Fibroblast of lung (primary cell): ENCODE measurements at regions not wholly inside any gene's neighbourhood (a gene's known extent, or its start where the extent isn't known, plus 50 kb on each side); places are given as distances from the start of the nearest gene placed in this dataset.

Experiments
- EZH2 ChIP-seq: IDR thresholded peaks from 2 replicates; pipeline ENCODE4 v1.5.1; 2012; ENCODE audit warnings: low read length, control low read depth, mild to moderate bottlenecking; ENCODE audit errors: missing control alignments
- TF ChIP-seq, protein P1 (sequence below), 2 donors: IDR thresholded peaks in 1 of 2; conservative IDR thresholded peaks in 1 of 2; 1 replicate in 1 of 2; 2 replicates in 1 of 2; pipeline ENCODE4 v1.5.1; 2011 to 2012; ENCODE audit warnings: low read length in 2 of 2, control low read depth in 1 of 2, inconsistent platforms in 1 of 2, low read depth in 1 of 2, mild to moderate bottlenecking in 1 of 2

DNA sequence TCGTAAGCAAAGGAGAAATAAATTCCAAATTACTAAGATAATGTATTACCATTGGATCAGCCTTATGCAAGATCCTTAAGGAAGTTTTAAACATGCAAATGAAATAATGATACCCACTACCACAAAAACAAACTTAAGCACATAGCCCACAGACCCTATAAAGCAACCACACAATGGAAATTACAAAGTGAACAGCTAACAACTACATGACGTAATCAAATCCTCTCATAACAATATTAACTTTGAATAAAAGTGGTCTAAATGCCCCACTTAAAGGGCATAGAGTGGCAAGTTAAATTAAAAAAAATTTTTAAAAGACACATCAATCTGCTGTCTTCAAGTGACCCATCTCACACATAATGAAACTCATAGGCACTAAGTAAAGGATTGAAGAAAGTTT, 397.3 kb upstream of the SEMA3A start:
- TF ChIP-seq, protein P1, sequence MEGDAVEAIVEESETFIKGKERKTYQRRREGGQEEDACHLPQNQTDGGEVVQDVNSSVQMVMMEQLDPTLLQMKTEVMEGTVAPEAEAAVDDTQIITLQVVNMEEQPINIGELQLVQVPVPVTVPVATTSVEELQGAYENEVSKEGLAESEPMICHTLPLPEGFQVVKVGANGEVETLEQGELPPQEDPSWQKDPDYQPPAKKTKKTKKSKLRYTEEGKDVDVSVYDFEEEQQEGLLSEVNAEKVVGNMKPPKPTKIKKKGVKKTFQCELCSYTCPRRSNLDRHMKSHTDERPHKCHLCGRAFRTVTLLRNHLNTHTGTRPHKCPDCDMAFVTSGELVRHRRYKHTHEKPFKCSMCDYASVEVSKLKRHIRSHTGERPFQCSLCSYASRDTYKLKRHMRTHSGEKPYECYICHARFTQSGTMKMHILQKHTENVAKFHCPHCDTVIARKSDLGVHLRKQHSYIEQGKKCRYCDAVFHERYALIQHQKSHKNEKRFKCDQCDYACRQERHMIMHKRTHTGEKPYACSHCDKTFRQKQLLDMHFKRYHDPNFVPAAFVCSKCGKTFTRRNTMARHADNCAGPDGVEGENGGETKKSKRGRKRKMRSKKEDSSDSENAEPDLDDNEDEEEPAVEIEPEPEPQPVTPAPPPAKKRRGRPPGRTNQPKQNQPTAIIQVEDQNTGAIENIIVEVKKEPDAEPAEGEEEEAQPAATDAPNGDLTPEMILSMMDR (conservative IDR thresholded peaks at IDR 0.05 in 1 of 2, IDR thresholded peaks at IDR 0.05 in 1 of 2; ENCODE audit: low read depth in 1 of 2, low read length in 2 of 2) = no peak
- no peak for TF ChIP-seq EZH2
